ENCODE measurements at regions not wholly inside any gene's neighbourhood (a gene's known extent, or its start where the extent isn't known, plus 50 kb on each side); places are given as distances from the start of the nearest gene placed in this dataset.

DNA sequence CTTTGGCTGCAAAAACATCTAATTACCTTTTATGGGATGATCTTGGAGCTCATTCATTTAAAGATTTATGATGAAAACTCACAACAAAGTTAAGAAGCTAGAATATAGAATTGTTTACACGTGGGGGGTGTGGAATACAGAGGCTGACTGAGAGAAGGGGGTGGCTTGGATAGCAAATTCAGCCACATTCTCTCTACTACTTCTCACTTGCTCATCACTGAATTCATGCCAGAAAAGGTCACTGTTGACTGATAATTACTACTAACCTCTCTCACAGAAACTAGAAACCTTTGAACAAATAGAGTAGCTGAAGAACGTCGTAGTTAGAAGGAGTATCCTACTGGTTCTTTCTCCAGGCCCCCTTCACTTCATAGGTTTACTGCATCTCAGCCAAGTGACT, 808.2 kb downstream of the BRINP1 start:
- DNase-seq (ENCODE audit: low read depth in 1 of 2, low spot score in 1 of 2): no peak

DNA sequence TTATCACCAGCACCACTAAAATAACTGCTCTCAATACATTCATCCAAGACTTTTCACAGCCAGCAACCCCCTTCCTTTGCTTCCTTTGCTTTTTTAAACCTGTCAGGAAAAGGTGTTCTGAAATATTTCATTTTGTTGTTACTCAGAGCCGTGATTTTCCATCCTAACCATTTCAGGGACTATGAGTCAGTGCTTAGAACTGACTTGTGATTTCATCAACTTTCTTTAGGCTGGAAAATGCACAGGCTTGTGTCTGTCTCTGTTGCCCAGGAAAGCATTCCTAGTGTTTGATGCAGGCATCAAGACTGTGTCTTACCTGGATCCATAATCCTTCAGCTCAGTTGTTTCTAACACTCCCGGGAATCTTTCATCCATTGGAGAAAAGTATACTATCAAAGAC, 805.6 kb downstream of the BRINP1 start:
- no peak for DNase-seq (ENCODE audit: low read depth in 1 of 2, low spot score in 1 of 2)

DNA sequence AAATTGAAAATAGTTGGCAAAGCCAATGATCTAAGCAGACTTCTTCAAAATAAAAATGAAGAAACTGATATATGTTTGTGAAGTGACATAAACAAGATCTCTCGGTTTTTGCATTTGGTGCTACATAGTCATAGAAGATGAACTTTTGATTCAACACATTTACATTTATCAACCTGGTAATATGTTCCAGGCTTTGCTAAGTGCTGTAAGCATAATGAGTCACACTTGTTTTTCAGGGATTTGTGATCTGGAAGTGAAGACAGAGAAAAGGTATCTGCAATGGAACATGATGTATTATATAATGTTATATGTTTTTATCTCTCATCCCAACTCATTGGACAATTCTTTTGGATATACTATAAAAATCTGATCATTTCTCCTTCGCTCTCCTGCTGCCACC, 801.4 kb downstream of the BRINP1 start:
- DNase-seq (ENCODE audit: low read depth in 1 of 2, low spot score in 1 of 2): no peak

DNA sequence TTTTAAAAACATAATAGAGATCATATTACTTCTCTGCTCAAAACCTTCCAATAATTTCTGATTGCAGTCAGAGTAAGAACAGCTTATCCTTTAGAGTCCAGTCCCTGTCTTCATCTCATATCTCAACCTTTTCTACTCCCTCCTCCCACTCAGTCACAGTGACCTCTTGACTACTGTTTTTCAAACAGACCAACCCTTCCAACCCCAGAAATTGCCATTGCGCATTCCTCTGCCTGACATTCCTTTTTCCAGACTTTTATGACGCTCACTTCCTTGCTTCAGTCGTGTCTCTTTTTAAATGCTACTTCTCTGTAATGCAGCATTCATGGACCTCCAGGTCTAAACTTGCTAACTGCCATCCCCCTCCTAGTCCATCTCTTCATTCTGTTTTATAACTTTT, 800.5 kb downstream of the BRINP1 start:
- no peak for DNase-seq (ENCODE audit: low read depth in 1 of 2, low spot score in 1 of 2)

DNA sequence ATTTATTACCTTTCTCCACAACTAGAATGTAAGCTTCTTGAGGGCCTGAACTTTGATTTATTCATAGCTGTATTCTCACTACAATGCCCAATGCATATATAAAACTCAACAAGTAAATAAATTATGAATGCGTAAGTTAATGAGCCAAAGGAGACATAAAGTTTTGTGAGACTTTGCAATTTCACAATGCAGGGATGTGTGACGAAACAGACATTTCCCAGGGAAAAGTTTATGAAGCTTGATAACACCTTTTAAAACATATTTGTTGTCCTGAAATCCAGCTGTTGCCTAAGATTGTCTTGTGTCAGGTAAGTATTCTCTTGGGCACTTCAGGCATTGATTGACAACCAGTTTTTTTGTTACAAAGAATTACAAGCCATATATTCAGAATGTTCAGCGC, 800.1 kb downstream of the BRINP1 start:
- DNase-seq (ENCODE audit: low read depth in 1 of 2, low spot score in 1 of 2): no peak

DNA sequence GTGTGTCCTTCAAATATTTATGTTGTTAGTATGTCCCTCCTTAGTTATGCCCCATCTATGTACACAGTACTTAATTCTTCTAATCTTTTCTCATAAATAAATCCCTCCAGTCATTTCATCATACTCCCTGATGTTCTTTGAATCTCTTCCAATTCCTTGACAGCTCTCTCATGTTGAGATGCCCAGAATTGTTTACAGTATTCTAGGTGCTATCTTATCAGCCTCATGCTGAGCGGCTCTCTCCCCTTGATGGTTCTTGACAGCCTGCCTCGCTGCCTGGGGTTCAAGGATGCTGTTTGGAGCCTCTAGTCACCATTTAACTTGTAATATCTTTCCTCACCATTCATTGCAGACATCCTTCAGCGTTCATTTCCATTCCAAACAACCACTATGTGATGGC, 799.2 kb downstream of the BRINP1 start:
- no peak for DNase-seq (ENCODE audit: low read depth in 1 of 2, low spot score in 1 of 2)

DNA sequence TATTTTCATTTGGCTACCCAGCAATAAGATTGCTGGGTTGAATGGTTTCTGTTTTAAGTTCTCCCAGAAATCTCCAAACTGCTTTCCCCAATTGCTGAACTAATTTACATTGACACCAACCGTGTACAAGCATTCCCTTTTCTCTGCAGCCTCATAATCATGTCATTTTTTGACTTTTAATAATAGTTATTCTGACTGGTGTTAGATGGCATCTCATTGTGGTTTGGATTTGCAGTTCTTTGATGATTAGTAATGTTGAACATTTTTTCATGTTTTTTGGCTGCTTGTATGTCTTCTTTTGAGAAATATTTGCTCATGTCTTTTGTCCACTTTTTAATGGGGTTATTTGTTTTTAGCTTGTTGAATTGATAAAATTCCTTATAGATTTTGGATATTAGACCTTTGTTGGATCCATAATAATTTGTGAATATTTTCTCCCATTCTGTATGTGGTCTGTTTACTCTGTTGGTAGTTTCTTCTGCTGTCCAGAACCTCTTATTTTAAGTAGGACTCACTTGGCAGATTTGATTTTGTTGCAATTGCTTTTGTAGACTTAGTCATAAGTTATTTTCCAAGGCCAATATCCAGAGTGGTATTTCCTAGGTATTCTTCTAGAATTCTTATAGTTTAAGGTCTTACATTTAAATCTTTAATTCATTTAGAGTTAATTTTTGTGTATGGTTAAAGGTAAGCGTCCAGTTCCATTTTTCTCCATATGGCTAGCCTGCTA, 793.7 kb downstream of the BRINP1 start:
- no peak for DNase-seq (ENCODE audit: low read depth in 1 of 2, low spot score in 1 of 2)

DNA sequence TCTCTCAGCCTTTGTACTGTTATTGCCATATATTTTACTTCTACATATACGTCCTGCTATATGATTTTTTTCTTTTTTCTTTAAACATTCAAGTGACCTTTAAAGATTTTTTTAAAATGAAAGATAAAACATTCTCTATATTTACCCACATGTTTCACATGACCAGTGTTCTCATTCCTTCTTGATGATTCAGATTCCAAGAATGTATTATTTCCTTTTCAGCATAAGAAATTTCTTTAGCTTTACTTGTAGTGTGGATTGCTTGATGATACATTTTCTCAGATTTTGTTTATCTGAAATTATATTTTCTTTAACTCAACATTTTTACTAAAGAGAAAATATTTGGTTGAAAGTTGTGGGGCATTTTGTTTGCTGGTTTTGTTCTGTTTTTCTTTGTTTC, 792.1 kb downstream of the BRINP1 start:
- no peak for DNase-seq (ENCODE audit: low read depth in 1 of 2, low spot score in 1 of 2)

DNA sequence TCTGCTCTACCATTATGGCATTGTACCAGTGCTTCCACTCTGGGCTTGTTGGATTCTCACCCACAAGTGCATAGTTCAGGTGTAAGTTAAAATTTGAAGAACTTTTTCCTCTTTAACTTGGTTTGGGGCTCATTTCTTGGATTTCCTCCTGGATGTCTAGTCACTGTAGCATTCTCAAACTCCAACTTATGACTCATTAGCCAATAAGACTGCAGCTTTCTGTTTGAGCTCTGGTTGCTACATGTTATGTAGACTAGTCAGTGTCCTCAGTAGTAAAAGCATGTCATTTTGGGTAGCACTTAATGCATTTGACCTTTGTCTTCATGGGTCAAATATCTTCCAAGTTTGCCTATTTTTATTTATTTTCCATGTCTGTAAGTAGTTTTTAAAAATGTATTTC, 790.8 kb downstream of the BRINP1 start:
- DNase-seq (ENCODE audit: low read depth in 1 of 2, low spot score in 1 of 2): no peak

DNA sequence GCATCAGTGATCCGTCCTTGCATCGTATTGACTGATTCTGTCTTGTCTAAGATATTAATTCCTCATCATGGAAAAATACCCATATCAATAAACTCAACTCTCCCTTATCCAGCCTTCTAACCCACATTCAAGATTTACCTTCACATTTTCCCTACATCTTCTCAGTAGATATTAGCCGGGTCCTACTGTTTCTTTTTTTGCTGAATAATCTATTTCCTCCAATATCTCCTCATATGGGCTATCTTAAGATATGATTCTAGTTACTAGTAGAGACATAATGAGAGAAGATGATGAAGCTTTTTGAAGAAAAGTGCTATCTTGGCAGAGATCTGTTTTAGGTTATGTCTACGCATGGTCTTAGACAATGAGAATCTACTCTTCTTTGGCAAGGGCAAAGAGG, 785.8 kb downstream of the BRINP1 start:
- no peak for DNase-seq (ENCODE audit: low read depth in 1 of 2, low spot score in 1 of 2)

DNA sequence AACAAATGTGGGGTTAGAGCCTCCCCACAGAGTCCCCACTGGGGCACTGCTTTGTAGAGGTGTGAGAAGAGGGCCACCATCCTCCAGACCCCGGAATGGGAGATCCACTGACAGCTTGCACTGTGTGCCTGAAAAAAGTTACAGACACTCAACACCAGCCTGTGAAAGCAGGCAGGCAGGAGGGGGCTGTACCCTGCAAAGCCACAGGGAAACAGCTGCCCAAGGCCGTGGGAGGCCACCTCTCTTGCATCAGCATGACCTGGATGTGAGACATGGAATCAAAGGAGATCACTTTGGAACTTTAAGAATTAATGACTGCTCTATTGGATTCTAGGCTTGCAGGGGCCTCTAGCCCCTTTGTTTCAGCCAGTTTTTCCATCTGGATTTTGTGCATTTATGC, 782.3 kb downstream of the BRINP1 start:
- DNase-seq (ENCODE audit: low read depth in 1 of 2, low spot score in 1 of 2): no peak

DNA sequence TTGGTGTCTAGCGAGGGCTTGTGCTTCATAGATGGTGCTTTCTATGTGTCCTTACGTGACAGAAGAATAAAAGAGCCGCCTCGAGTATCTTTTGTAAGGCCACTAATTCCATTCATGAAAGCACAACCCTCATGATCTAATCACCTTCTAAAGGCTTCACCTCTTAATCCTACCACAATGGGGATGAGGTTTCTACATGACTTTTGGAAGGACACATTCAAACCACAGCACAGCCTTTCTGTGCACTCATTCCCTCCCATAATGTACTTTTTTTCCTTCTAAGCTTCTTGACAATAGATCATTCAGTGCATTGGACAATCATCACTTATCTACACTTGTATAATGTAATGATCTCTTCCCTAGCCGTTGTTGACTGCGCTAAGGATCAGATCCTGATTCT, 774.8 kb downstream of the BRINP1 start:
- DNase-seq (ENCODE audit: low read depth in 1 of 2, low spot score in 1 of 2): no peak

DNA sequence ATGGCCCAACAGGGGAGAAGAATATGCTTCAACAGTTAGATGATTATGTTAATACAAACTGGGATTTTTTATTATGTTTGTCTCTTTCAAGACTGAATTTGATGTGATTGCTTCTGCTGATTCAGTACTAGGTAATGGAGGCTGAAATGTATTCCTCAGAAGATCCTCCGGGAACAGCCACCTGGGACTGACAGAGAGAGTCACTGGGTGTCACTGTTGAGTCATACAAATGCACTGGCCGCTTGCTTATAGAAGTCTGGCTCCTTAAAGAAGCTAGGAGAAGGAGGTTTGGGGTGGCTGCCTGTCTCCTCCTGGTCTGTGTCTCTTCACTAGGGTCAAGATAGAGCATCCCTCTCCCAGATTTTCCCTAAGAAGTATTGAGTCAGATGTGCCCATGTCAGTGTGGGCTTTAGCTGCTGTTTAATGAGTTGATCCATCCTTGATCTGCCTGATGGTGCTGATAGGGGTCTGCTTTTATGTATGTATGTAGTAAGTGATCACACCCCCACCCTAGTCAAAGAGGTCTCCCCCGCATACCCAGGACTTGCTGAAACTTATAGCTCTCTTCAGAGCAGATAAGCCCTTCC, 773.4 kb downstream of the BRINP1 start:
- DNase-seq (ENCODE audit: low read depth in 1 of 2, low spot score in 1 of 2): no peak

DNA sequence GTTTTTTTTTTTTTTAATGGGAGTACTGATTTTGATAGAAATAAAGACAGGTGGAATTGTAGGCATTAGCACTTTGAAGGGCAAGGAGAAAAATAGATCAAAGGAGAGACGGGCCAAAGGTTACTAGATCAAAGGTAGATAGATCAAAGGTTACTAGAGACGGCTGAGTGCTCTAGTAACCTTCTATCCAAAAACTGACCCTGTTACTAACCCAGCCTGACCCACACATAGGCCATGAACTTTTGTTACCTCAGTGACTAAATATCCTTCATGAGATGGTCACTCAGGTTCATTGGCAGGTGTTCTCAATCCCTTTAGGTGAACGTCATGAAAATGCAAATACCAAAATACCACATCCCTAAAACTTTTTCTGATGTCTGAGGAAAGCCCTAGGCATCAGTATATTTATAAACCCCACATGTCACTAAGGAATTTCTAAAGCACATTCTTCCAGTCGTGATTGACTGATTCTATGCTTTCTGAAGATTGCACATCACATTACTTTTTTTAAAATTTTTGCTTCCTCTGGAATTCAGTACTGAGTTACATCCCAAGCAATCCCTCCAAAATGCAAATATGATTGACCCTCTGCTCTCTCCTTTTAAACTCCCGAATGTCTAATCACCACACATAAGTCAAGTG, 772.7 kb downstream of the BRINP1 start:
- DNase-seq (ENCODE audit: low read depth in 1 of 2, low spot score in 1 of 2): no peak

DNA sequence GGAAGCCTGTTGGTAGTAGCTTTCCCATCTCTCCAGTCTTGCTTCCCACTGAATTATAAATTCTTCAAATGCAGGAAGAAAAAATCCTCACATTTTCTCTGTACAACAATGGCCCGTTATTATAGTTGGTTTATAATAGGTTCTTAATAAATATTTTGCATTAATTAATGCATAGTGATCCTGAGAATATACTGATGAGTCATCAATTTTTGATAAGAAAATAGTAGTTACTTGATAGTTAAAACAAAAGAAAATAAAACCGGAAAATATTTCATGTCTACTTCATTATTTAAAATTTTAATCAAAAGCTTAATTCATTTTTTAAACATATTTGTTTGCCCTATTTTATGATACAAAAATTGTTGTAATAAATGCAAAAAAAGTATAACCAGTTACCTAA, 762.6 kb downstream of the BRINP1 start:
- no peak for DNase-seq (ENCODE audit: low read depth in 1 of 2, low spot score in 1 of 2)

DNA sequence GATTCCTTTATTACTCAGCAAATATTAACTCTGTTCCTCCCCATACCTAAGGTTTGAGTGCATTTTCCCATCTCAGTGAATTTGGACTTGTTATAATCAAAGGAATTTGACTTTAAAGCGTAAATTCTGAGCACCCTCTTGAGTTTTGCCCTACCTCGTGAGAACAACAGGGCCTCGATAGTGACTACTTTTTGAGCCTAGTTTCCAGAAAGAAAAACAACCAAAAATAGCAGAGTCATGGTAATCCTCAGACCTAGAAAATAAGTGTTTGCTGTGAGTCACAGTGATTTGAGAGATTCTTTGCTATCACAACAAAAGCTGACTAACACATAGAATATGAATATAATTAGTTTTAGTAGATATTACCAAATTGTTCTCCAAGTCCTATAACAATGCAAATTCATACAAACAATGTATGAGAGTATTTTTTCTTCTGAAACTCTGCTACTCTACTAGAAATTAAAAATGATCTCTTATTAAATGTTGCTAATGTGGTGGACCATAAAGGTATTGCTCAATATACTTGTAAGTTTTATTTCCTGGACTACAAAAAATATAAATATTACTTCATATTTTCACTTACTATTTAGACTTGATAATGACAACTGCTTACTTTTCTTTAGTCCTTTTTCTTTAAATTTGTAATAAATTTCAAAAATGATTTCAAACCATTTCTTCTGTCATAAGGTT, 759.7 kb downstream of the BRINP1 start:
- no peak for DNase-seq (ENCODE audit: low read depth in 1 of 2, low spot score in 1 of 2)

DNA sequence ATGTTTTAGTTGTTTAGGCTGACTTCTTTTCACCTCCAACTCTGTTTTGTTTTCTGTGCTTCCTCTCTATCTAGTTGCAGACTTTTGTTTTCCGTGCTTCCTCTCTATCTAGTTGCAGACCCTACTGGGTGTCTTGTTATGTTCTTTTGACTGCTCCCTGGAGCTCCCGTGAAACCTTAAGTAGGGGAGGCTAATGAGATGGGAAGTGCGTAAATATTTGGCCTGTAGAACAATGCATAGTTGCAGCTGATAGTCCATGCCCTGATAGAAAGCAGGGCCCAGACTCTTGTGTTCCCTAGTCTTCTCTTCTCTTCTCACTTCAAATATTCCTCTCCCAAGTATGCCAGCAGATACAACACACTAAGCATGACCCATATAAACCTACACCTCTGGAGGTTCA, 757.0 kb downstream of the BRINP1 start:
- DNase-seq (ENCODE audit: low read depth in 1 of 2, low spot score in 1 of 2): no peak

DNA sequence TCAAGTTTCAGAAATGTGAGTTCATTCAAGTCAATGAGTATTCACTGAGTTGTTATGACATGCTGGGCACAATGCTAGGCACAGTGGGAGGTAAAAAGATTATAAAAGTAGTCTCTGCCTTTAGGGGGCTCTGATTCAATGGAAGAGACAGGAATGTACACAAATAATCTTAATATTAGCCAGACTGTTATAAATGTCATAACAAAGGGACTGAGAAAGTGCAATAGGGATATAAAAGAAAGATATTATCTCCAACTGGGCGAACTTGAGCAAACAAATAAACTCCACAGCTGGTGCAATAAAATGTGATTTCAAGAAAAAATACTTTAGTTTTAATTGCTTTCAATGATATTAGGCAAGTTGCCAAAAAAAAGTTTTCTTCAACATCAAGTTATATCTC, 755.2 kb downstream of the BRINP1 start:
- no peak for DNase-seq (ENCODE audit: low read depth in 1 of 2, low spot score in 1 of 2)

DNA sequence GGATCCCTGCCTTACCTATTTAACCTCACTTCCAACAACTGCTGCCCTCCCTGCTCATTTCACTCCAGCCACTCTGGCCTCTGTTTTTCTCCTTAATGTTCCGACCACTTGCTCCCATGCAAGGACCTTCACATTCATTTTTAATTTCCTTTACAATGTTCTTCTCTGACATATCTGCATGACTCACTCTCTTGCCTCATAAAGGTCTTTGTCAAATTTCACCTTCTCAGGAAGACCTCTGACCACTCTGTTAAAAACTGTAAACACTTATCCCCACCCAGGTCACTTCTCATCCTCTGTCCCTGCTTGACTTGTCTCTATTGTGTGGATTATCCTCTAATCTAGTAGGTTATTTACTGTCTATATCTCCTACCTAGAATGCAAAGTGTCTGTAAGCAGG, 751.2 kb downstream of the BRINP1 start:
- no peak for DNase-seq (ENCODE audit: low read depth in 1 of 2, low spot score in 1 of 2)

DNA sequence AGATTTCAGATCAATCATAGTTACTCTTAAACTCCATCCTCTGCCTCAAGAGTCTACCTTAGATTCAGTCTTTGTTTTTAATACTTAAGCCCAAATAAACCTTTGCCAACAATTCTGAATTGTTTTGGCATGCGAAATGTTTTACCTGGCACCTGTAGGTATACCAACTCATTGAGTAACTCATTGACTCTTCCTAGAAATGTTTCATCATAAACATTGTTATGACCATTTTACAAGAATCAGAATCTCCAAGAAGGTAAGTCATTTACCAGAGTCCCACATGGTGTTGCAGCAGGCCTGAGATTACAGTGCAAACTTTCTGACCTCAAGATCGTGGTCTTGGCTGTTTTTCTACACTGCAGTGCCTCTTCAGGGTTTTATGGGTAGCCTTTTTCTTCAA, 750.4 kb downstream of the BRINP1 start:
- no peak for DNase-seq (ENCODE audit: low read depth in 1 of 2, low spot score in 1 of 2)

DNA sequence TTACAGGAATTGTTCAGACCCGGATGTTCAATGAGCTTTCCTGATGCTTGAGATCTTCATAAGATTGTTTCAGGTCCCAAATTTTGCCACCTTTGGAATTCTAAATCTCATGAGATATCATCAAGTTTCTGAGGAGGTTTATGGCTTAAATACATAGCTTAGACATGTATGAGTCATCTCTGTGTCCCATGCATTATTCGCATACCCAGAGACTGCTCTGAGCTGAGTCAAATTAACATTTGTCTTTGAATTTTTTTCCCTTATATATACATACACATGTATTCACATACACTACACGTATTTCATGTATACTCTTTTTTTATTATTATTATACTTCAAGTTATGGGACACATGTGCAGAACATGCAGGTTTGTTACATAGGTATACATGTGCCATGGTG, 744.6 kb downstream of the BRINP1 start:
- no peak for DNase-seq (ENCODE audit: low read depth in 1 of 2, low spot score in 1 of 2)

DNA sequence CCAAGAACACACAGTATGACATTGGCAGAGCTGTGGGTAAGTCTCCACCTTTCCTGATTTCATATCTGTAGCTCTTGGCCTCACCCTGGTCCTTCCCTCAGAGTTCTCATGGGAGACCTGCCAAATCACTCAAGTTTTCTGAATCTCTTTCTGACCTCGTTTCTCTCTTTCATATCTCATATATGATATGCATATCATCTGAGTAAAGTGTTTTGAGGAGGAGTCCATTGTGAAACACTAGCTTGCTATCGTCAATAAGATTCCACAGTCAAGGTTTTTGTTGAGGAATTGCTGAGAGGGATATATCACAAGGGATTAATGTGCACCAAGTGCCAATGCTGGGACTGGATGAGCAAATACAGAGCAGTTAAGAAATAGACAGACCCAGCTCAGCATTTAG, 739.2 kb downstream of the BRINP1 start:
- DNase-seq (ENCODE audit: low read depth in 1 of 2, low spot score in 1 of 2): no peak
